GM12864 (cell line): ENCODE measurements at regions not wholly inside any gene's neighbourhood (a gene's known extent, or its start where the extent isn't known, plus 50 kb on each side); places are given as distances from the start of the nearest gene placed in this dataset.
"Not testable (repeated sequence)": the region's sequence is repeated elsewhere in the genome, so short reads cannot be mapped to it uniquely, and the experiment has no call there.

Experiments used
- DNase-seq: peaks from one replicate; pipeline ENCODE4 v3.0.0-alpha.2; 2011; ENCODE audit warnings: low read depth
- H3K4me3 ChIP-seq: 2 replicates; pipeline ENCODE4 v1.5.1; 2011; ENCODE audit warnings: mild to moderate bottlenecking, low read depth, low read length, control low read depth
- CTCF ChIP-seq: IDR thresholded peaks from 2 replicates; pipeline ENCODE4 v1.5.1; 2011; ENCODE audit warnings: low read depth, mild to moderate bottlenecking, moderate library complexity, low read length, control low read depth, inconsistent platforms; ENCODE audit errors: missing control alignments

- H3K4me3 ChIP-seq: no peak overlapping the region
- no peak for DNase-seq
- no peak for TF ChIP-seq CTCF
Observed at GRCh38 chr12:111124183-111124582, 203.8 kb upstream of the MYL2 start.

- DNase-seq: no peak
Observed at GRCh38 chr12:111123390-111123789, 203.0 kb upstream of the MYL2 start.

GRCh38 chr12:111122458-111122878 lies 202.1 kb upstream of the MYL2 start:
- TF ChIP-seq CTCF: no peak
- H3K4me3 ChIP-seq: no peak overlapping the region
- DNase-seq: no peak

More at GRCh38 chr12:111123390-111123789, 203.0 kb upstream of the MYL2 start:
- no peak overlapping the region for H3K4me3 ChIP-seq
- no peak for TF ChIP-seq CTCF

GRCh38 chr12:111121840-111122239 lies 201.5 kb upstream of the MYL2 start:
- no peak overlapping the region for H3K4me3 ChIP-seq
- no peak for TF ChIP-seq CTCF
- DNase-seq: no peak

GRCh38 chr12:111120578-111120977 lies 200.2 kb upstream of the MYL2 start:
- TF ChIP-seq CTCF: no peak
- DNase-seq: no peak

GRCh38 chr12:111117017-111117416 lies 196.6 kb upstream of the MYL2 start:
- H3K4me3 ChIP-seq: no peak overlapping the region
- DNase-seq: no peak
- TF ChIP-seq CTCF: no peak

More at GRCh38 chr12:111120578-111120977, 200.2 kb upstream of the MYL2 start:
- no peak overlapping the region for H3K4me3 ChIP-seq

- not testable (repeated sequence) for DNase-seq, H3K4me3 ChIP-seq
Observed at GRCh38 chr12:111113313-111113712, 192.9 kb upstream of the MYL2 start.
